K562 (cell line): ENCODE measurements at regions not wholly inside any gene's neighbourhood (a gene's known extent, or its start where the extent isn't known, plus 50 kb on each side); places are given as distances from the start of the nearest gene placed in this dataset.

ENCODE experiments used
- ARID1B ChIP-seq: fragments of 450-650 bp; IDR thresholded peaks from 2 replicates; pipeline ENCODE4 v1.6.1; 2016; ENCODE audit warnings: antibody characterized with exemption, mild to moderate bottlenecking, inconsistent platforms
- ATF4 ChIP-seq: fragments of 450-650 bp; formaldehyde crosslinking; IDR thresholded peaks from 2 replicates; pipeline ENCODE4 v1.4.0; 2022; ENCODE audit warnings: mild to moderate bottlenecking, moderate library complexity
- CBFA2T2 ChIP-seq: fragments of 450-650 bp; conservative IDR thresholded peaks from 2 replicates; pipeline ENCODE4 v1.6.1; 2017; ENCODE audit warnings: mild to moderate bottlenecking
- CC2D1A ChIP-seq: fragments of 450-650 bp; IDR thresholded peaks from 2 replicates; pipeline ENCODE4 v1.6.1; 2017; ENCODE audit warnings: mild to moderate bottlenecking
- ELF2 ChIP-seq: fragments of 250-450 bp; sonication (Bioruptor Pico); IDR thresholded peaks from 2 replicates; pipeline ENCODE4 v1.5.0; 2021; ENCODE audit warnings: mild to moderate bottlenecking
- FOXP4 ChIP-seq: sonication (generic); formaldehyde crosslinking; IDR thresholded peaks from 2 replicates; pipeline ENCODE4 v1.8.0; 2022; ENCODE audit warnings: mild to moderate bottlenecking, missing genetic modification reagents, borderline replicate concordance
- GTF2A2 ChIP-seq: IDR thresholded peaks from 2 replicates; pipeline ENCODE4 v1.6.1; 2016; ENCODE audit warnings: mild to moderate bottlenecking, missing genetic modification characterization, missing compliant biosample characterization
- HDAC2 ChIP-seq: fragments of 450-650 bp; IDR thresholded peaks from 2 replicates; pipeline ENCODE4 v1.6.1; 2016; ENCODE audit warnings: mild to moderate bottlenecking
- HDAC3 ChIP-seq: fragments of 450-650 bp; IDR thresholded peaks from 2 replicates; pipeline ENCODE4 v1.6.1; 2018; ENCODE audit warnings: borderline replicate concordance, mild to moderate bottlenecking, moderate library complexity; ENCODE audit not compliant: partially characterized antibody
- KDM4B ChIP-seq, 2 experiments: fragments of 450-650 bp in 1 of 2; sonication (generic) in 1 of 2; IDR thresholded peaks; 2 replicates each; pipeline ENCODE4 v1.6.1; 2016 to 2017; ENCODE audit warnings: borderline replicate concordance in 2 of 2, antibody characterized with exemption in 1 of 2, low read depth in 1 of 2, mild to moderate bottlenecking in 1 of 2
- KLF16 ChIP-seq: IDR thresholded peaks from 2 replicates; pipeline ENCODE4 v1.6.1; 2016; ENCODE audit warnings: antibody characterized with exemption
- NCOA6 ChIP-seq: fragments of 450-650 bp; IDR thresholded peaks from 2 replicates; pipeline ENCODE4 v1.6.1; 2017; ENCODE audit warnings: mild to moderate bottlenecking
- POLR2B ChIP-seq: fragments of 450-650 bp; IDR thresholded peaks from 2 replicates; pipeline ENCODE4 v1.6.1; 2018; ENCODE audit warnings: low read depth; ENCODE audit not compliant: partially characterized antibody
- PTTG1 ChIP-seq: fragments of 450-650 bp; IDR thresholded peaks from 2 replicates; pipeline ENCODE4 v1.6.1; 2016; ENCODE audit warnings: low read depth, mild to moderate bottlenecking, missing genetic modification characterization, missing compliant biosample characterization
- PYGO2 ChIP-seq: fragments of 450-650 bp; IDR thresholded peaks from 2 replicates; pipeline ENCODE4 v1.6.1; 2016; ENCODE audit warnings: mild to moderate bottlenecking, missing genetic modification characterization, moderate library complexity, missing compliant biosample characterization
- RB1 ChIP-seq: fragments of 450-650 bp; IDR thresholded peaks from 2 replicates; pipeline ENCODE4 v1.6.1; 2017; ENCODE audit warnings: low read depth, mild to moderate bottlenecking
- RBM25 ChIP-seq: fragments of 200-400 bp; formaldehyde crosslinking; IDR thresholded peaks from 2 replicates; pipeline ENCODE4 v1.6.1; 2018; ENCODE audit warnings: low read length, low read depth, moderate library complexity; ENCODE audit not compliant: severe bottlenecking
- SMARCA5 ChIP-seq: fragments of 450-650 bp; IDR thresholded peaks from 2 replicates; pipeline ENCODE4 v1.6.1; 2016
- TEAD2 ChIP-seq: fragments of 450-650 bp; IDR thresholded peaks from 2 replicates; pipeline ENCODE4 v1.6.1; 2016; ENCODE audit warnings: missing genetic modification characterization, control low read depth, missing compliant biosample characterization
- U2AF2 ChIP-seq: fragments of 200-400 bp; formaldehyde crosslinking; optimal IDR thresholded peaks from 2 replicates; pipeline ENCODE3; 2017; ENCODE audit warnings: low read depth, mild to moderate bottlenecking, low read length
- ZNF384 ChIP-seq: IDR thresholded peaks from 2 replicates; pipeline ENCODE4 v1.6.1; 2012; ENCODE audit warnings: low read depth, low read length, improper control_type of control experiment
- ZNF395 ChIP-seq: fragments of 200-800 bp; sonication (Bioruptor generic); IDR thresholded peaks from 2 replicates; pipeline ENCODE4 v1.6.1; 2017; ENCODE audit warnings: missing genetic modification characterization, missing compliant biosample characterization
- ZNF445 ChIP-seq: fragments of 250-450 bp; sonication (Bioruptor Pico); IDR thresholded peaks from 2 replicates; pipeline ENCODE4 v1.4.0; 2020; ENCODE audit warnings: low read depth, mild to moderate bottlenecking, moderate library complexity
- TF ChIP-seq, protein P1 (sequence below): fragments of 250-450 bp; sonication (Bioruptor Pico); IDR thresholded peaks from 2 replicates; pipeline ENCODE4 v1.5.0; 2020; ENCODE audit warnings: mild to moderate bottlenecking

GRCh38 chr1:244302876-244303609 is 148.7 kb downstream of the ADSS2 start (continued):
- TF ChIP-seq ZNF384 (peak; percentile 74; the same call in 1 of the 2 replicates), POLR2B (peak; percentile 29), SMARCA5 (no peak; the same call in 1 of the 2 replicates), HDAC3 (peak; percentile 63), ARID1B (peak; percentile 94), NCOA6 (no peak), RB1 (peak; percentile 25; the same call in 1 of the 2 replicates), PTTG1 (tag) (peak; percentile 51; the same call in 1 of the 2 replicates), ZNF445 (CRISPR knock-in tag) (no peak), PYGO2 (tag) (peak; percentile 68; the same call in 1 of the 2 replicates), ELF2 (peak; percentile 51; the same call in 1 of the 2 replicates), KLF16 (peak; percentile 94), KDM4B (IDR thresholded peaks at IDR 0.05; ENCODE audit: borderline replicate concordance in 2 of 2, low read depth in 1 of 2) (peak in 1 of 2 experiments; percentile 62; a peak in 1 of 4 replicates), HDAC2 (peak; percentile 96), ATF4 (CRISPR knock-in tag) (peak; percentile 15; the same call in 1 of the 2 replicates), GTF2A2 (0 out of 2 replicates have a peak, but pooled peaks have one; percentile 8), CC2D1A (0 out of 2 replicates have a peak, but pooled peaks have one; percentile 48), FOXP4 (CRISPR knock-in tag) (no peak), TEAD2 (peak; percentile 82; the same call in 1 of the 2 replicates), ZNF395 (CRISPR knock-in tag) (peak; percentile 84), U2AF2 (no peak), CBFA2T2 (peak; percentile 85), RBM25 (no peak)
- TF ChIP-seq, protein P1, sequence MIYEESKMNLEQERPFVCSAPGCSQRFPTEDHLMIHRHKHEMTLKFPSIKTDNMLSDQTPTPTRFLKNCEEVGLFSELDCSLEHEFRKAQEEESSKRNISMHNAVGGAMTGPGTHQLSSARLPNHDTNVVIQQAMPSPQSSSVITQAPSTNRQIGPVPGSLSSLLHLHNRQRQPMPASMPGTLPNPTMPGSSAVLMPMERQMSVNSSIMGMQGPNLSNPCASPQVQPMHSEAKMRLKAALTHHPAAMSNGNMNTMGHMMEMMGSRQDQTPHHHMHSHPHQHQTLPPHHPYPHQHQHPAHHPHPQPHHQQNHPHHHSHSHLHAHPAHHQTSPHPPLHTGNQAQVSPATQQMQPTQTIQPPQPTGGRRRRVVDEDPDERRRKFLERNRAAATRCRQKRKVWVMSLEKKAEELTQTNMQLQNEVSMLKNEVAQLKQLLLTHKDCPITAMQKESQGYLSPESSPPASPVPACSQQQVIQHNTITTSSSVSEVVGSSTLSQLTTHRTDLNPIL (CRISPR knock-in tag), result peak; percentile 80
